ENCODE measurements at regions not wholly inside any gene's neighbourhood (a gene's known extent, or its start where the extent isn't known, plus 50 kb on each side); places are given as distances from the start of the nearest gene placed in this dataset.

- TF ChIP-seq CTCF (IDR thresholded peaks at IDR 0.05): no peak
- Histone ChIP-seq H3K4me3 (no peak overlapping the region), H3K9me3 (no peaks in the 10 kb centered on the region), H3K4me1 (no peaks in the 10 kb centered on the region), H3K27ac (no peak overlapping the region), H3K27me3 (no peaks in the 10 kb centered on the region), H3K36me3 (no peaks in the 10 kb centered on the region)
- no peak for DNase-seq (ENCODE audit: low spot score)
These were observed 341.2 kb downstream of the SNAPC1 start for GRCh38 chr14:62103464-62103863.

- DNase-seq (ENCODE audit: low spot score): no peak
- Histone ChIP-seq H3K27ac (no peak overlapping the region), H3K4me1 (no peaks in the 10 kb centered on the region), H3K36me3 (no peaks in the 10 kb centered on the region), H3K9me3 (no peaks in the 10 kb centered on the region), H3K4me3 (no peak overlapping the region), H3K27me3 (no peaks in the 10 kb centered on the region)
- TF ChIP-seq CTCF (IDR thresholded peaks at IDR 0.05): no peak
These were observed 348.7 kb downstream of the SNAPC1 start for GRCh38 chr14:62110941-62111340.

GRCh38 chr14:62117010-62117750, 355.0 kb downstream of the SNAPC1 start:
- Histone ChIP-seq H3K4me1 (peaks cover 0 to 12% of the 10 kb centered on the region in 2 donors), H3K4me3 (peak overlapping the region; percentile 14 to 44), H3K36me3 (no peaks in the 10 kb centered on the region), H3K9me3 (no peaks in the 10 kb centered on the region), H3K27me3 (peaks cover 0 to 8% of the 10 kb centered on the region in 2 donors), H3K27ac (no peak overlapping the region)
- peak in 1 of 2 donors; percentile 48 for TF ChIP-seq CTCF (IDR thresholded peaks at IDR 0.05)
- DNase-seq (ENCODE audit: low spot score): peak; percentile 64

- no peak for TF ChIP-seq CTCF (IDR thresholded peaks at IDR 0.05)
- DNase-seq (ENCODE audit: low spot score): no peak
- peaks cover 0 to 12% of the 10 kb centered on the region in 2 donors for H3K4me1 ChIP-seq
- no peak overlapping the region for H3K27ac ChIP-seq
- no peaks in the 10 kb centered on the region for H3K9me3 ChIP-seq
- peak overlapping the region; percentile 14 to 44 for H3K4me3 ChIP-seq
- H3K27me3 ChIP-seq: peaks cover 0 to 8% of the 10 kb centered on the region in 2 donors
- H3K36me3 ChIP-seq: no peaks in the 10 kb centered on the region
These were observed 355.5 kb downstream of the SNAPC1 start for GRCh38 chr14:62117751-62118105.

GRCh38 chr14:62118461-62118860, 356.2 kb downstream of the SNAPC1 start:
- Histone ChIP-seq H3K36me3 (no peaks in the 10 kb centered on the region), H3K27me3 (peaks cover 0 to 8% of the 10 kb centered on the region in 2 donors), H3K4me3 (no peak overlapping the region), H3K4me1 (peaks cover 0 to 12% of the 10 kb centered on the region in 2 donors), H3K9me3 (no peaks in the 10 kb centered on the region), H3K27ac (no peak overlapping the region)
- DNase-seq (ENCODE audit: low spot score): no peak
- TF ChIP-seq CTCF (IDR thresholded peaks at IDR 0.05): no peak

GRCh38 chr14:62118871-62119270, 356.7 kb downstream of the SNAPC1 start:
- Histone ChIP-seq H3K27ac (no peak overlapping the region), H3K36me3 (no peaks in the 10 kb centered on the region), H3K9me3 (no peaks in the 10 kb centered on the region), H3K27me3 (peaks cover 0 to 8% of the 10 kb centered on the region in 2 donors), H3K4me1 (peaks cover 0 to 12% of the 10 kb centered on the region in 2 donors), H3K4me3 (no peak overlapping the region)
- no peak for TF ChIP-seq CTCF (IDR thresholded peaks at IDR 0.05)
- no peak for DNase-seq (ENCODE audit: low spot score)
